ENCODE measurements at regions not wholly inside any gene's neighbourhood (a gene's known extent, or its start where the extent isn't known, plus 50 kb on each side); places are given as distances from the start of the nearest gene placed in this dataset.

GRCh38 chr9:77087506-77087905 lies 68.1 kb downstream of the FOXB2 start:
- intact Hi-C loops (cut with micrococcal nuclease): no loop called here
- no peak overlapping the region for H3K27ac ChIP-seq (ENCODE audit: low read depth, low read length)
- no peaks in the 10 kb centered on the region for H3K9me3 ChIP-seq (ENCODE audit: control insufficient read depth in 1 of 2, insufficient read depth in 1 of 2, low read depth in 1 of 2, low read length in 2 of 2)
- H3K4me2 ChIP-seq (ENCODE audit: low read length): no peak overlapping the region
- RAD21 ChIA-PET (ENCODE audit: low non-redundant PET in 1 of 2, low total read pairs in 2 of 2, uncharacterized antibody in 2 of 2, unreplicated experiment in 2 of 2): interaction anchor here in 1 of 2 experiments (0.7 kb wide), 1 partner anchor 1907 kb away, joined by 3 read pairs; no protein-coding TSS in a partner anchor
- no peak overlapping the region for H2AFZ ChIP-seq (ENCODE audit: low read depth, low read length, poor library complexity, severe bottlenecking)
- DNase-seq (ENCODE audit: low read depth, low spot score): no peak
- TF ChIP-seq, protein P1, sequence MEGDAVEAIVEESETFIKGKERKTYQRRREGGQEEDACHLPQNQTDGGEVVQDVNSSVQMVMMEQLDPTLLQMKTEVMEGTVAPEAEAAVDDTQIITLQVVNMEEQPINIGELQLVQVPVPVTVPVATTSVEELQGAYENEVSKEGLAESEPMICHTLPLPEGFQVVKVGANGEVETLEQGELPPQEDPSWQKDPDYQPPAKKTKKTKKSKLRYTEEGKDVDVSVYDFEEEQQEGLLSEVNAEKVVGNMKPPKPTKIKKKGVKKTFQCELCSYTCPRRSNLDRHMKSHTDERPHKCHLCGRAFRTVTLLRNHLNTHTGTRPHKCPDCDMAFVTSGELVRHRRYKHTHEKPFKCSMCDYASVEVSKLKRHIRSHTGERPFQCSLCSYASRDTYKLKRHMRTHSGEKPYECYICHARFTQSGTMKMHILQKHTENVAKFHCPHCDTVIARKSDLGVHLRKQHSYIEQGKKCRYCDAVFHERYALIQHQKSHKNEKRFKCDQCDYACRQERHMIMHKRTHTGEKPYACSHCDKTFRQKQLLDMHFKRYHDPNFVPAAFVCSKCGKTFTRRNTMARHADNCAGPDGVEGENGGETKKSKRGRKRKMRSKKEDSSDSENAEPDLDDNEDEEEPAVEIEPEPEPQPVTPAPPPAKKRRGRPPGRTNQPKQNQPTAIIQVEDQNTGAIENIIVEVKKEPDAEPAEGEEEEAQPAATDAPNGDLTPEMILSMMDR (IDR thresholded peaks at IDR 0.05 in 2 of 3, conservative IDR thresholded peaks at IDR 0.05 in 1 of 3; ENCODE audit: borderline replicate concordance in 1 of 3, insufficient read depth in 1 of 3, low read depth in 2 of 3, low read length in 2 of 3): no peak
- TF ChIP-seq POLR2AphosphoS5 (IDR thresholded peaks at IDR 0.05; ENCODE audit: low read depth, low read length) (no peak), EGR1 (IDR thresholded peaks at IDR 0.05; ENCODE audit: low read depth) (no peak), ZFX (IDR thresholded peaks at IDR 0.05) (no peak), SP1 (IDR thresholded peaks at IDR 0.05; ENCODE audit: low read depth) (no peak), RAD21 (IDR thresholded peaks at IDR 0.05; ENCODE audit: low read depth) (no peak), JUND (IDR thresholded peaks at IDR 0.05) (no peak), CBX3 (IDR thresholded peaks at IDR 0.05; ENCODE audit: low read depth) (no peak), ZNF274 (IDR thresholded peaks at IDR 0.05; ENCODE audit: low read depth, low read length) (no peak), SIN3A (IDR thresholded peaks at IDR 0.05; ENCODE audit: low read depth) (no peak), YY1 (IDR thresholded peaks at IDR 0.05; ENCODE audit: extremely low read depth, insufficient replicate concordance, low read depth, low read length) (no peak), CEBPB (IDR thresholded peaks at IDR 0.05; ENCODE audit: low read depth) (no peak), SRF (IDR thresholded peaks at IDR 0.05; ENCODE audit: low read depth) (no peak), FOSL1 (IDR thresholded peaks at IDR 0.05; ENCODE audit: low read depth) (no peak), ELF1 (IDR thresholded peaks at IDR 0.05; ENCODE audit: borderline replicate concordance, low read depth) (no peak)
- TF ChIP-seq, protein P2, sequence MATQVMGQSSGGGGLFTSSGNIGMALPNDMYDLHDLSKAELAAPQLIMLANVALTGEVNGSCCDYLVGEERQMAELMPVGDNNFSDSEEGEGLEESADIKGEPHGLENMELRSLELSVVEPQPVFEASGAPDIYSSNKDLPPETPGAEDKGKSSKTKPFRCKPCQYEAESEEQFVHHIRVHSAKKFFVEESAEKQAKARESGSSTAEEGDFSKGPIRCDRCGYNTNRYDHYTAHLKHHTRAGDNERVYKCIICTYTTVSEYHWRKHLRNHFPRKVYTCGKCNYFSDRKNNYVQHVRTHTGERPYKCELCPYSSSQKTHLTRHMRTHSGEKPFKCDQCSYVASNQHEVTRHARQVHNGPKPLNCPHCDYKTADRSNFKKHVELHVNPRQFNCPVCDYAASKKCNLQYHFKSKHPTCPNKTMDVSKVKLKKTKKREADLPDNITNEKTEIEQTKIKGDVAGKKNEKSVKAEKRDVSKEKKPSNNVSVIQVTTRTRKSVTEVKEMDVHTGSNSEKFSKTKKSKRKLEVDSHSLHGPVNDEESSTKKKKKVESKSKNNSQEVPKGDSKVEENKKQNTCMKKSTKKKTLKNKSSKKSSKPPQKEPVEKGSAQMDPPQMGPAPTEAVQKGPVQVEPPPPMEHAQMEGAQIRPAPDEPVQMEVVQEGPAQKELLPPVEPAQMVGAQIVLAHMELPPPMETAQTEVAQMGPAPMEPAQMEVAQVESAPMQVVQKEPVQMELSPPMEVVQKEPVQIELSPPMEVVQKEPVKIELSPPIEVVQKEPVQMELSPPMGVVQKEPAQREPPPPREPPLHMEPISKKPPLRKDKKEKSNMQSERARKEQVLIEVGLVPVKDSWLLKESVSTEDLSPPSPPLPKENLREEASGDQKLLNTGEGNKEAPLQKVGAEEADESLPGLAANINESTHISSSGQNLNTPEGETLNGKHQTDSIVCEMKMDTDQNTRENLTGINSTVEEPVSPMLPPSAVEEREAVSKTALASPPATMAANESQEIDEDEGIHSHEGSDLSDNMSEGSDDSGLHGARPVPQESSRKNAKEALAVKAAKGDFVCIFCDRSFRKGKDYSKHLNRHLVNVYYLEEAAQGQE (IDR thresholded peaks at IDR 0.05; ENCODE audit: low read depth): no peak
- TF ChIP-seq, protein P3, sequence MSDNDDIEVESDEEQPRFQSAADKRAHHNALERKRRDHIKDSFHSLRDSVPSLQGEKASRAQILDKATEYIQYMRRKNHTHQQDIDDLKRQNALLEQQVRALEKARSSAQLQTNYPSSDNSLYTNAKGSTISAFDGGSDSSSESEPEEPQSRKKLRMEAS (IDR thresholded peaks at IDR 0.05): no peak
- TF ChIP-seq, protein P4, sequence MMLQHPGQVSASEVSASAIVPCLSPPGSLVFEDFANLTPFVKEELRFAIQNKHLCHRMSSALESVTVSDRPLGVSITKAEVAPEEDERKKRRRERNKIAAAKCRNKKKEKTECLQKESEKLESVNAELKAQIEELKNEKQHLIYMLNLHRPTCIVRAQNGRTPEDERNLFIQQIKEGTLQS (IDR thresholded peaks at IDR 0.05): no peak
- no TSS peak for BruUV-seq (replicated peaks)
- POLR2A ChIA-PET: no interaction called here
- H3K4me1 ChIP-seq (ENCODE audit: control insufficient read depth in 1 of 2, insufficient read depth in 2 of 2, low read length in 2 of 2): no peaks in the 10 kb centered on the region
- no peaks in the 10 kb centered on the region for H3K36me3 ChIP-seq (ENCODE audit: control insufficient read depth in 1 of 2, insufficient read depth in 2 of 2, low read length in 2 of 2)
- H3K79me2 ChIP-seq (ENCODE audit: insufficient read depth, low read length): no peaks in the 10 kb centered on the region
- H3K27me3 ChIP-seq (ENCODE audit: insufficient read depth, low read length): no peaks in the 10 kb centered on the region
- no peaks in the 10 kb centered on the region for H3K9me2 ChIP-seq (ENCODE audit: insufficient read depth)
- H4K20me1 ChIP-seq (ENCODE audit: insufficient read depth): no peaks in the 10 kb centered on the region
- CTCF ChIA-PET: no interaction called here
- no peak for ATAC-seq
- H3K4me3 ChIP-seq (replicated peaks in 1 of 2; ENCODE audit: low read depth in 1 of 2, low read length in 2 of 2): no peak overlapping the region
- no peak overlapping the region for H3K9ac ChIP-seq (ENCODE audit: low read length)
